Gastrocnemius medialis (tissue), 4 donors: ENCODE measurements at regions not wholly inside any gene's neighbourhood (a gene's known extent, or its start where the extent isn't known, plus 50 kb on each side); places are given as distances from the start of the nearest gene placed in this dataset.

Experiments
- CTCF ChIP-seq, 5 experiments: fragments of 450-650 bp in 3 of 5; fragments of 200-600 bp in 2 of 5; sonication (generic) in 2 of 5; IDR thresholded peaks in 4 of 5; conservative IDR thresholded peaks in 1 of 5; 1 replicate in 4 of 5; 2 replicates in 1 of 5; pipeline ENCODE4 v1.5.1; 2016 to 2019; ENCODE audit warnings: antibody characterized with exemption in 5 of 5, mild to moderate bottlenecking in 3 of 5, moderate library complexity in 3 of 5
- POLR2A ChIP-seq, 2 donors: fragments of 450-650 bp; IDR thresholded peaks; one replicate each; pipeline ENCODE4 v1.6.1; 2017; ENCODE audit warnings: antibody characterized with exemption in 2 of 2, mild to moderate bottlenecking in 2 of 2, moderate library complexity in 2 of 2

DNA sequence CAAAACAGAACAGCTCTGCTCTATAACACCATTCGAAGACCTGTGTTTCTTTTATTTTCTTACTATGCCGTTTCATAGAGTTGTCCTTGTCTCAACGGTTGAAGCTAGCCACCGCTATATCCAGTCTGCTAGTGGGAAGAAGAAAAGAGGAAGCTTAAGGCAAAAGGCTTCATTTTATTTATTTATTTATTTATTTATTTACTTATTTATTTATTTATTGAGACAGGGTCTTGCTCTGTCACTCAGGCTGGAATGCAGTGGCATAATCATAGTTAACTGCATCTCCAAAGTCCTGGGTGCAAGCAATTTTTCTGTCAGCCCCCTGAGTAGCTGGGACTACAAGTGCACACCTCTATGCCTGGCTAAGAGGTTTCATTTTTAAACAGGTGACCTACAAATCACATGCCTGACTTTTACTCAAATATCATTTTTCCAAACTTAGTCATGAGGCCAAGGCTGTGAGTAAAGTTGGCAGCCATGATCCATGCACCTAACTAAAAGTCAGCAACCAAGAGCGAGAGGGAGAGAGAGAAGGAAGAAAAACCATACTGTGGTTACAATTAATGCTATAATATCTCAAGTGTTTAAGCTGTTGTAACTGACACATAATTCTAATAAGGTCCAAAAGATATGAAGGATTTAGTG lies 1305.3 kb upstream of the LRRTM3 start:
- TF ChIP-seq CTCF (IDR thresholded peaks at IDR 0.05 in 4 of 5, conservative IDR thresholded peaks at IDR 0.05 in 1 of 5) = no peak
- TF ChIP-seq POLR2A (IDR thresholded peaks at IDR 0.05) = no peak
